ENCODE measurements at regions not wholly inside any gene's neighbourhood (a gene's known extent, or its start where the extent isn't known, plus 50 kb on each side); places are given as distances from the start of the nearest gene placed in this dataset.

- no peak for DNase-seq
These were observed 59.0 kb downstream of the NDUFS5 start for GRCh38 chr1:39085174-39085573.

GRCh38 chr1:39086386-39086785 is 60.2 kb downstream of the NDUFS5 start:
- no peak for DNase-seq

- DNase-seq, result no peak
These were observed 60.8 kb downstream of the NDUFS5 start for GRCh38 chr1:39086865-39087409.

GRCh38 chr1:39087435-39087834 is 61.3 kb downstream of the NDUFS5 start:
- DNase-seq, result no peak

- no peak for DNase-seq
These were observed 62.5 kb downstream of the NDUFS5 start for GRCh38 chr1:39088658-39089057.

GRCh38 chr1:39089931-39090521 is 63.9 kb downstream of the NDUFS5 start:
- DNase-seq, result no peak

GRCh38 chr1:39090757-39091380 is 64.7 kb downstream of the NDUFS5 start:
- no peak for DNase-seq

- DNase-seq, result no peak
These were observed 65.9 kb downstream of the NDUFS5 start for GRCh38 chr1:39091845-39092645.

GRCh38 chr1:39094685-39095084 is 68.5 kb downstream of the NDUFS5 start:
- DNase-seq, result no peak

GRCh38 chr1:39098546-39099250 is 72.5 kb downstream of the NDUFS5 start:
- peak; percentile 73 for DNase-seq

- DNase-seq, result peak; percentile 52
These were observed 76.6 kb downstream of the NDUFS5 start for GRCh38 chr1:39102537-39103327.

- DNase-seq, result no peak
These were observed 77.4 kb downstream of the NDUFS5 start for GRCh38 chr1:39103328-39104157.

- no peak for DNase-seq
These were observed 78.3 kb downstream of the NDUFS5 start for GRCh38 chr1:39104158-39105060.

- no peak for DNase-seq
These were observed 79.1 kb downstream of the NDUFS5 start for GRCh38 chr1:39105061-39105840.

- no peak for DNase-seq
These were observed 80.0 kb downstream of the NDUFS5 start for GRCh38 chr1:39105841-39106765.

GRCh38 chr1:39106801-39107327 is 80.7 kb downstream of the NDUFS5 start:
- no peak for DNase-seq

GRCh38 chr1:39107341-39108290 is 81.5 kb downstream of the NDUFS5 start:
- DNase-seq, result no peak
